Inferior parietal cortex (tissue), 1 donor: ENCODE measurements at regions not wholly inside any gene's neighbourhood (a gene's known extent, or its start where the extent isn't known, plus 50 kb on each side); places are given as distances from the start of the nearest gene placed in this dataset.

Experiments used
- DNase-seq: peaks from one replicate; pipeline ENCODE4 v3.0.0-alpha.2; 2016; ENCODE audit errors: extremely low spot score

DNA sequence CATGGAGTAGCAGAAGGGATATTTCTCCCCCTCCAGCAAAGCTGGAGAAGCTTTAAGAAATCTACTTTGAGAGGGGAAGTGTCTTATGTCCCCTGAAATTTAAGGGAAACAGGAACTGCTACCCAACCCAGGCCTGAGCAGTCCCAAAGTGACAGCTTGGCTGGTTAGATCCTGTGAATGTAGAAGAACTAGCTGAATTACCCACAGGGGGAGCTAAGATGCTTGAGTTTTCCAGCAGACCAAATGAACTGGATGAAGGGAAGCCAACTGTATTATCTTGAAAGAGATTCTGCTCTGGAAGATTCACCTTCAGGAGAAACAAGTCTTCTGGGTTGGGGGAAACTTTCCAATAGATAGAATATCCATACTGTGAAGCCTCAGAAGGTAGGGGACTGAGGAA is 303.3 kb upstream of the MMS22L start:
- DNase-seq, result peak; percentile 47

DNA sequence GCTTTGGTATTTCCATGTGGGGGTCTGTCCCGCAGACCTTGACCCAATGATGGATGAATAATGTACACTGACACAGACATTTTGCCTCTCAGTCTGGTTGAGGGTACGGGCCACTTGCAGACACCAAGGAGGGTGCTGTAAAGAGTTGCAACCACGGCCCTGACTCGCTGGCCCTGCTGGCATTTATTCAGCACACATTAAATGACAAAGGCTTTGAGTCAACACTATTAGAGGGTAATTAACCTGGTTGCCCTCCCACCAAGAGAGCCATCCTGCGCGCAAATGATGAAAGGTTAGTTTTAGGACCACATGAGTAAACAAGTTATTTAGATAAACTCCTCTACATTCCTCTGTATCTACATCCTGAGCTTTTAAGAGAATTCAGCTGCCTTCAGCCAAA is 308.9 kb upstream of the MMS22L start:
- no peak for DNase-seq

DNA sequence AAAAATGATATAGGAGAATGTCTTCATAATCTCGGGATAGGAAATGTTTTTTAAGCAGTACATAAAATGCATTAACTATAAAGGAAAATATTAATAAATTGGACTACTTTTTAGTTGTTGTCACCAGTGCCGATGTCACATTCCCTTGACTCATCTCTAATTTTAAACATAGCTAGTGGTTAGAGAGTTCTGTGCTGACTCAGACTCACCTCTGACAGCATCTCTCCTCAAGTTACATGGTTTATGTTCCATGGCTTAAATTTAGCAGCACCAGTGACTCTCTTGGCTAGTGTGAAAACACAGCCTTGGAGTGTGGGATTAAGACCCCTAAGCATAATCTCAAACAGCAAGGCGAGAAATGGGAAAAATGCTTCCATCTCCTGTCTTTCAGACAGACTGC is 311.8 kb upstream of the MMS22L start:
- DNase-seq, result no peak

DNA sequence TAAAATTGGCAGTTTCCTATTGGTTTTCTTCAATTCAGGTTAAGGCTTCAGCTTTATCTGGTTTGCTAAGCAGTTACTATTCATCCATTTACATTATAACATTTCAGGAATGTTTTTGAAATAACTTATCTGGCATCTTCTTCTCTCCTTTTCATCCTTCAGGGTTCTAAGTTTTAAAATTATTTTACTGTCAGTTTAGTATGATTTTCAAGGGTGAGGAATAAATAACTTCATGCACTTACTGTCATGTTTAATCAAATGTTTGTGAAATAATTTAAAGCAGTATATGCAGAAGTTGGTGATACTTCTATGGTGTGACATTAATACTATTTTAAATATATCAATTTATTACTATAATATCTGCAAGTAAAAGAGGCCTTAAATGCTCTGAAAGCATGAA is 338.1 kb upstream of the MMS22L start:
- no peak for DNase-seq

DNA sequence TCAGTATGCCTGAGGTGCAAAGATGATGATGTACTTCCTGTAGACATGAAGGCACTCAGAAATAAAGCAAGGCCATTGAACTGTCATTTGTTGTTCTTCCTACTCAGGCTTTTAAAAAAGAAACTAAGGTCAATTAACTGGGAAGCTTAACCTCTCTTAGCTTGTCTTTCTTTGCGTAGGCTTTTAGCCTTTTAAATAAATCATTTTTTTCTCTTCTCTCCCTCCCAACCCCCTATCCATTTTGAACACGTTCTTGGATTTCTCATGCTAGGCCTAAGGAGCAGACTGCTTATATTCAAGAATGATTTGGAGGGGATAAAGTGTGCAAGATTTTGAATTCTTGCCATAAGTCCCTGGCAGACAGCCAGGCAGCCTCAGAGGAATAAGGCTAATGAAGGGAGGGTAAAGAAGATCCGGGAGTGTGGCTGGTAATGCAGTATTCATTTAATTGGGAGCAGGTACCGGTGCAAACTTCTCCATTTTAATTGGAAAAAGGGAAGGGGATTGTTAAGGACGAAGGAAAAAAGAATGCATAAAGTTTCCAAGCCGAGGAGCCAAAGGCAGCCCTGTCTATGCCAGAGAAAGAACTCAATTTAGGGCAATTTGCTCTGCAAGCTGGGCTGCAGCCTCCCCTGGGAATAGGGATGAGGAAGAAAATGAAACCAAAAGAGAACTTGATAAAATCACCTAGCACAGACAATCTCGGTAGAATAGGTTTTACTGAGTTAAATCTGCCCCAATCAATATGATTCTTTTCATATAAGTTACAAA is 343.8 kb upstream of the MMS22L start:
- peak; percentile 51 for DNase-seq

DNA sequence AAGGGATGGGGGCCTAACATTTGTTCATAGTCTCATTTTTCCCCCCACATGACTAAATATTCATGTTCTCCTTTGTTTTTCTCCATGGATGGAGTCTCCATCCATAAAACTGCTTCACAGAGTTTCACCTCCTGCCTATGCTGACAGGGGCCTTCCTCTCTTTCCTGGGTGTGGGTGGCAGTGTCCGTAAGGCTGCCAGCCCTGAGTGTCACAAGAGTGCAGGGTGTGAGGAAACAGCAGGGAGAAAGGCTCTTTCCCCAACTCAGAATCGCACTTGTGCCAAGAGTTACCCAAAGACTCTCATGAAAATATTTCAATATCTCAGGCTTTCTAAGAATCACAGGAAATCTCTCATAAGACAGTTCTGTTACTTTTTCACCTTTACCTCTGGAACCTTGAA is 346.2 kb upstream of the MMS22L start:
- no peak for DNase-seq

DNA sequence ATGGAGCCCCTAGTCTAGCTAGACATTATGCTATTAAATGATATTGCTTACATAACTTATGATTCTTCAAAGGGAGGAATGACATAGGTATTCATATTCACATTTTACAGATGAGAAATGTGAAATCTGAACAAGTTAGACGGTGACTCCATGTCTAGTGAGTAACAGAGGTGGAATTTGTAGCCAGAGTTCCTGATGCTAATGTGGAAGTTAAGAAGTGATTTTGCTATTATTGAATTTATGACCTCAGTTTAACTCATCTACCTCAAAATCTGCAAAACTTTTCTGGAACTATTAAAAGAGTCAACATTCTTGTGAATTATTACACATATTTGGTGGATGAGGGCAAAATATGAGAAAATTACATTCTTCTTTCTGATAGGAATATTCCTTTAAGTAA is 347.6 kb upstream of the MMS22L start:
- DNase-seq, result no peak

DNA sequence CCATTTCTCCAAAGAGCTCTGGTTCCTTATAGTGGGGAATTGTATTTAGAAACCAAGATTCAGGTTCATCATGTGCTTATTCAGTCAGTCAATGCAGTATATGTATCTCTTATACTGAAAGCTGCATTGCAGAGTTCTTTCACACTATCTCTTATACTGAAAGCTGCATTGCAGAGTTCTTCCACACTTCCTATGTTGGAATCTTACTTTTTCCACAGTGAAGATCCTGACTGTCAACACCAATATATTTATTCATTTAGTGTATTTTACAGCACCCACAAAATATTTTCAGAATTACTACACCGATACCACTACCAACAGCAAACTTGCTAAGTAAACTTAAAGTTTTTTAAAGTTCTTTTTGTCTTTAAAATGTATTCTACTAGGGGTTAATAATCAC is 349.3 kb upstream of the MMS22L start:
- peak; percentile 10 for DNase-seq

DNA sequence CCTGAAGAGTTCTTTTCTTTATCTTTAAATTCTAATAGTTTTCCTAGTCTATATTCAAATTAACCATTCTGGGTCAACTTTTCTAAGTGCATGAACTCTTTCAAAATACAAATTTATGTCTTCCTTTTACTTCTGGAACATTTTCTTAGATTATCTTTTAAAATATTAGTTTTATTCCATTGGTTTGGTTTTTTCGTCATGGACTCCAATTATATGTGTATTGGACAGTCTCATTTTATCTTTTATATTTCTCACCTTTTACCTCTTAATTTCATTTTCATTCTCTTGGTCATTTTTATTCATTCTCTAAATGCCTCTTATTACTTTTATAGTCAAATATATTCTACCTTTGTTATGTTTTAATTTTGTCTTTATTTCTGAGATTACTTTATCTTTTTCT is 356.7 kb upstream of the MMS22L start:
- DNase-seq, result no peak

DNA sequence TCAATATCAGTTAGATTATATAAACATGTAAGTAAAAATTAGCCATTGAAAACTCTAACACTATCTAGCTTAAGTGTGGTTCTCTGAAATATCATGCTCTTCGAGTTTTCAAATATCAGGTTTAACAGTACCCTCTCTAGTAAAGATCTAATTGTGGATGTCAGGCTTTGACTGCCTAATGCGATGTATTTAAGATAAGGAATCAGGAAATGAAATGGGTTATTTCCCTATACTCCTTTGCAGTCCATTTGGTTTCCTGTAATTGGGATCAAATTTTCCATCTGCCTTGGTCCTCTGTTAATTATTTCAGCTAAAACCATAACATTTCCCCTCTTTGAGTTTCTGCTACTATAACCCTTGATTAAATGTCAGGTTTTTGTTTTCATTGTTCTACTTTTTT is 361.3 kb upstream of the MMS22L start:
- no peak for DNase-seq

DNA sequence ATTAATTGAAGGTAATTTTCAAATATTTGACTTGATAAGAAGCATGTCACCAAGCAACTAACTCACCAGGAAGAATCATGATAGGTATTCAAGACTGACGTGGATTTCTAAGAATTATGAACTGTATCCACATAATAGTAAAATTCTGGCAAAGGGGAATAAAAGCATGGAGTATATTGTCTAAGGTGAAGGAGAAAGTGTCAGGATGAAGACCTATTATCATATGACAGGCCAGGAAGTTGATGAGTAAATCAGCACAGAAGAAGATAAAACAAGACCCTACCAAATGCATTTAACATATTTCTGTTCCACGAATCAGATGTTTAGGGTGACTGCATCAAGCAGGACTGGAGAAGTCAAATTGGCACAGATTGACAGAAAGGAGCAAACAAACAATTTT is 362.7 kb upstream of the MMS22L start:
- no peak for DNase-seq

DNA sequence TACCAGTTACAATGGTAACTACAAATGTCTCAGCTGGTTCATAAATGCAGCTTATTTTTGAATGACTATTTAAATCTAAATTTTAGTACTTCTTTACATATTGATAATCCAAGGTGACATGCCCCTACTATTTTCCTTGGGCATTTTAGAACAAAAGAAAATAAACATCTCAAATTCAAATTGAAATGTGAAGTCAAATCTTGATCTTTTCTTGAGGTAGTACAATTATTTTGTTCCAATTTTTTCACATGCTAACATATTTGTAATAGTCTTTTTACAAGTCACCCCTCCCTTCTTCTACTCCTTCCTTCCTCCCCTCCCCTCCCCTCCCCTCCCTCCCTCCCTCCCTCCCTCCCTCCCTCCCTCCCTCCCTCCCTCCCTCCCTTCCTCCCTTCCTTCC is 370.1 kb upstream of the MMS22L start:
- no peak for DNase-seq

DNA sequence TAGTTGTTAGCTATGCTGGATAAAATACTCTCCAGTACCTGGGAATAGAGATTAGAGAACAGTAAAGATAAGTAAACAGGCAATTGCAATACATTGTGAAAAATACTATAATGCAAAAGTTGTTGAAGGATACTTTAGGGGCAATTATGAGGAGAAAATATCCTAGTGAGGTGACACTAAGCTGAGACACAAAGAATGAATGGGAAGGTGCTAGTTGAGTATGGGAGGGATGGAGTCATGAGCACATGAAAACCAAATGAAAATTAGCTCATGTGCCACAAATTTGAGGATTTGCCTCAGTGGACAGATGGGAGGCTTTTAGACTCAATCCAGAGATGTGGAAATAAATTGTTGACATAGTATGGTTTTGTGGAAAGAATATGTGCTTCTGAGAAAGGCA is 370.5 kb upstream of the MMS22L start:
- DNase-seq, result no peak

DNA sequence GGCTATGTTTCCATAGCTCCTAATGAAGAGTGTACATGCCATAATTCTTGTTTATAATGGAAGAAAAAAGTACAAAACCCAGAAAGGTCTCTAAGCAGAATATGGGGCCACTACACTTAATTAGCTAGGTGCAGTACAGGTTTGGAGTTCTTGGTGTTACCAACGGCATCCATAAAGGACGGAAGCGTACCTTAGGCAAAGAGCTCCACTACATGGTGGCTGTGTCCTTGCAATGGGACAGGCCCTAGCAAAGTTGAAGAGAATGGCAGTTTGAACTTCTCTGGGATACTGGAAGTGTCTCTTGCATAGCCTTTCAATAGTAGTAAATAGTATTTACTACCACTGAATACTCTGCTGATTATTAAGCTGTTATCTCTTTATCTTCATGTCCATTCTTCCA is 371.7 kb upstream of the MMS22L start:
- DNase-seq, result no peak

DNA sequence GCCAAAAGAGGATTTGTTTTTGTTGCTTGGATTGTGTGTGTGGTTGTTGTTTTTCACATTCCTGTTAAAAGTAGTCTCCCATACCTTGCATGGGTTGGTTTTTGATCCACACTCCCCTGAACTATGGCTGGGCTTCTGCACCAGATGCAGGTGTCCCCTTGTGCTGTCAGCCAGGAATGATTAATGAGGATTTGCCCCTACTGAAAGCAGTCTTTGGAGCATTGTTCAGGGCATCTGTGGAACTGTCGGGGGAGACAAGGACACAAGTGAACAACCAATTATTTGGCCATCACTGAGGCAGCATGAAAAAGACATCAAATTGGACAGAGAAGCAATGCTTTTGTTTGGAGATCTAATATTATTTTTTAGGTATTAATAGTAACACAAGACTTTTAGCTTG is 373.2 kb upstream of the MMS22L start:
- DNase-seq, result no peak

DNA sequence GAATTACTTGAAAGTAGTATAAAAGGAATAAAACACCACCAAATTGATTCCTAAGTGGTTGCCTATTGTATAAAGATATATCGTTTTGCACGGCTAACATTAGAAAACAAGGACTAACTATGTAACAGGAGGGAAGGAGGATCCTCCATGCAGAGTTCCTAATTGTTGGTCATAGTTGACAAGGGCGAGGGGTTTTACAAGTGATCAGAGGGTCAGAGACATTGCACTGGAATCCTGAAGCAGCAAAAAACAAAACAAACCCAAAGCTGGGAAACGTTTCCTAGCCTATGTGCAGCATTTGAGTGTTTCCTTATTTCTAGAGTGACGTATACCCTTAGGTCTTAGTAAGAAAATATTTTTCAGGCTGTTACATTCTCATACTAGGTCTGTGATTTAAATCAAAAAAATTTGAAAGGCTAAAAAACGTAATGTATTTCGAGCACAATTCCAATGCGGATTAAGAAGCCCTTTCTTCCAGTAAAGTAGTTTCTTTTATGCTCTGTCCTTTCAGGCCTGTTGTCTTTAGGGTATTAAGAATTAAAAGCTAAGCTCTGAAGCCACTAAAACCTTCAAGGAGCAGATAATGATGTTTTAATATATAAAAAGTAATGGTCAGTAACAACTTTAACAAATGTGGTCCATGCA is 373.8 kb upstream of the MMS22L start:
- DNase-seq, result no peak

DNA sequence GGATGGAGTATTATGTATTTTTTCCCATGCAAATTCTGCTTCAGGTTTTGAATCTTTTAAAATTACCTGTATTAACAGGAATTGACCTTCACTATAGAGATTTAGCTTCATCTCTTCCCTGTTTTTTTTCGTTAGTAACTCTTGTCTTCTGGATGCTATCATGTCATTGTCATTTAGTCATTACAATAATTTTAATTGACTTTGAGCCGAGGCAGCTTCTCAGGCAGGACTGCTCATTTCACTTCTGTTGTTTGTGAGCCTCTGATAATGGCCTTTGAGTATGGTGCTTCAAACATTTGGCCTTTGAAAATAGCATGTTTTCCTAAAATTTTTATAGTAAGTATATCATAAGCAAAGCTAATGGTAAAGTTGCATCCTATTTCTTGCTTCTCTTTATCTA is 375.1 kb upstream of the MMS22L start:
- no peak for DNase-seq

DNA sequence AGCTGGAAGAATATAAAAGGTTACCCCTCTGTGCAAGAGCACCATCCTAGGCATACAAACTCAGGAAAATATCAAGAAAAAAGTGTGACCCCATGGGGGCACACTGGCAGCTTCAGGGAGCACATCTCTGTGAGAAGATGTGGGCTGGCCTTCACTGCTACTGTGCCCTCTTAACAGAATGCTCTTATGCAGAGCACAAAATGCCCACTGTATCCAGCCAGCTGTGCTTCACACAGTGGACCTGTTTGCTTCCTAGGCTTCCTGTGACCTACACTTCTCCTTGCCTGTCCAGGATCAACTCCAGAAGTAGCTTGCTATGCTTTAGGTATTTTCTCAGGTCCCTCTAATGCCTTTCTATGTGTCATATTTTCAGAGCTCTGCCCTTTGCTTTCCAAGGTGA is 380.2 kb upstream of the MMS22L start:
- no peak for DNase-seq

DNA sequence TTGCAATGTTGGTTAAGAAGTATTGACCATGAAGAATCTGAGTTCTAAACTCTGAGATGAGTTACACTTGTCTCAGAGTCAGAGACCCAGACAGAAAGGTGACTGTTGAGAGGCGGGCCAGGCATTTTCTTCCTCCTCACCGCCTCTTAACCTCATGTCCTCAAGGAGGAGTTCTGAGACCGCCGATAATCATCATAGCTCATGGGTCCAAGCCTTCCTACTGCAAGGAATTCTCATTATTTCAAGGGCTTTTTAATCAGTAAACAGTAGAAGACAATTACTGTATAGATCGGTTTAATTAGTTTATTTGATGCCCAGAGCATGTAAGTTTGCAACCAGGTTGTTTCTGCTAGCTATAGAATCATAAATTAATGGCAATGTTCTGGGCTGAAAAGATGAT is 382.4 kb upstream of the MMS22L start:
- no peak for DNase-seq

DNA sequence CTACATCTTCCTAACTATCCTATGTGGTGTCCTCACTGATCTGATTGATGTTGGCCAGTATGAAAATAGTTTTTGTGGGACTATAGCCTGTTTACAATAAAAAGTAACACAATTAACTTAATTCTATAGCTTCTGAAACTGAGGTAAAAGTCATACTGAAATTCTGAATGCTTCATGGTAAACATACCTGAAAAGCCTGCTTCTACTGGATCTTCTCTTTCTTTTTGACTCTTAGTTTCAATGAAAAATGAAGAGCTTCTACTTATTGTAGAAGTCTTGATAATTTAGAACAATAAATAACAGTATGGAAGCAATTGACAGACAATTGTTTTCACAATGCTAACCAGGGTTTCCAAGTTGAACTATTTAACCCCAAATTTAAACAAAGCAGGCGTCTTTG is 383.9 kb upstream of the MMS22L start:
- DNase-seq, result no peak

DNA sequence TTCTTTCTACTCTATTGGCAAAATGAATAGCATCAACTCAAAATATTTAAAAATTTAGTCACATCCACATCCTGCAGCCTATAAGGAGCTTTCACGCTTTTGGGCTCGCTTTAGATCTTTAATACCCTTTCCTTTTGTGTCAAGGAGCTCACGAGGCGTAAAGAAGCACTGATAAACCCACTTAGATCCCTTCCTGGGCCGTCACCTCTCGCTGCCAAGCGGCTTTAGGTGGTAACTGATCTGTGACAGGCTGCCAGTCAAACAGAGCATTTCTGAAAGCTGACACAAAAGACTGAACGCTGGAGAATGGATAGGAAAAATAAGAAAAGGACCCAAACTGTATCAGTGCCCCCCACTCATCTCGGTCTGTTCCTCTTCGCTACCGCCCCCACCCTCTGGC is 385.7 kb upstream of the MMS22L start:
- no peak for DNase-seq

DNA sequence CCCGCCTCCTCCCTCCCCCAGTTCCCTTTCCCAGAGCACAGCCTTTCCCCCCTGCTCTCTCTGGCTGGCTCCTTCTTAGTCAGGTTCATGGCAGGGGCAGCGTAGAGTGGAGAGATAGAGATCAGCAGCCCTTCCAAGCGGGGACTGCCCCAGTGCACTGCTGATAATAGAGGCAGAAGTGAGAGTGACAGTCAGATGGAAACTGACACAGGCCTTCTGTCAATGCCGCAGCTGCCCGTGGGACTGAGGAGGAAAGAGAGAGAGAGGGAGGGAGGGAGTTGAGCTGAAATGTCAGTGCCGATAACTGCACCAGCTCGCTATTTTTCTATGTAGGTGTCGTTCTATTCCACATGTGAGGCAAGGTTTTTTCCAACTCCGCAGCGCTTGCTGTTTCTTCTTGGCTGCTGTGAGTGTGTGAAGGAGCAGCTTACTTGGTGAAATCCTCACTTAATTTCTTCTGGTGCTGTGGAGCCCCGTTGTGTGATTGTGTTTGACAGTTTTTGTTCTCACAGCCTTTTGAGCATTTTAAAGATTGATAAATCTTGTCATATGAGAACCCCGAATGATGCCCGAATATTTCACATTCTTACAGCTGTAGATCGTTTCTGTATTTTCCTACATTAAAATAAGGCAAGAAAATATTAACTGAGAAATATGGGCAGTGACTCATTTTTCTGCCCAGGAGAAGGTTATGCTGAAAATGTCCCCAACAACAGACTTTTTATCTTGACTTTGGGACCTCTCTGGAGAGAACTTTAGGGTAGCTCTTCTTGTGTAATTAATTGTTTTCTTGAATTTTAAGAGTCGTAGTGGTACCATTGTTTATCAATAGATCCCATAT is 386.4 kb upstream of the MMS22L start:
- peak; percentile 58 for DNase-seq

DNA sequence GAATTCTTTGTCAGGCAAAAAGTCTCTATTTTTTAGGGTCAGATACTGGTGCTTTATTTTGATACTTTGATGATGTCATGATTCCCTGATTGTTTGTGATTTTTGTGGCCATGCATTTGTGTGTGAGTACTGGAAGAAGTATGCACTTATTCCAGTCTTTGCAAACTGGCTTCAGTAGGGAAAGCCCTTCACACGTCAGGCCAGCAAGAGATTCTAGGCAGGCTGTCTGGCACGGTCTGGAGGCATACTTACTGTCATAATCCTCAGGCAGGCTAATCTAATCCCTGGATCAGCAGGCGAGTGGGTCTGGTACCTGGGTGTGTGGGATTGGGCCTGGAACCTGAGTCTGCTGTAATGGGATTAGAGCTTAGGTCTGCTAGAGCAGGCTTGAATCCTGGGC is 391.8 kb upstream of the MMS22L start:
- no peak for DNase-seq
